Astrocyte (in vitro differentiated cells and primary cell): ENCODE measurements at regions not wholly inside any gene's neighbourhood (a gene's known extent, or its start where the extent isn't known, plus 50 kb on each side); places are given as distances from the start of the nearest gene placed in this dataset.

Experiments used
- EZH2 ChIP-seq: IDR thresholded peaks from 2 replicates; pipeline ENCODE4 v1.6.1; 2012; ENCODE audit warnings: mild to moderate bottlenecking, low read length, inconsistent platforms; ENCODE audit not compliant: insufficient read depth
- TF ChIP-seq, protein P1 (sequence below): IDR thresholded peaks from 2 replicates; pipeline ENCODE4 v1.5.1; 2011; ENCODE audit warnings: low read depth, mild to moderate bottlenecking, inconsistent platforms, low read length, moderate library complexity; ENCODE audit not compliant: insufficient read depth

DNA sequence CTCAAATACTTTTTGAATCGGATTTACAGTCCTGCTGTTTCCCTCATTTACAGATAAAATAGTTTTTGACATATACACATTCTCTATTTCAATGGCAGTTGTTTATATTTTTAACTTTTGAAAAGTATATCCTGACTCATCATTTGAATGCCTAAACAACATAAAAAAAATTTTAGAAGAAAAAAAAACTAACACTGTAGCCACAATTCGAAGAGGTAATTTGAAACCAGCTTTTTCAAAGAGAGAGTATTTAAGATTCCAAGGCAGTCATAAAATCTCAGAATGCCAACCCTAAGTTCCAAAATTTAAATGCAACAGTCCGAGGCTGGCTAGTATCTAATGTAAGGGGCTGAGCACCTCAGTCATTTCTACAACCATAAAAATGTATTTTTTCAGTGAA lies 626.8 kb downstream of the DNAH5 start:
- TF ChIP-seq, protein P1, sequence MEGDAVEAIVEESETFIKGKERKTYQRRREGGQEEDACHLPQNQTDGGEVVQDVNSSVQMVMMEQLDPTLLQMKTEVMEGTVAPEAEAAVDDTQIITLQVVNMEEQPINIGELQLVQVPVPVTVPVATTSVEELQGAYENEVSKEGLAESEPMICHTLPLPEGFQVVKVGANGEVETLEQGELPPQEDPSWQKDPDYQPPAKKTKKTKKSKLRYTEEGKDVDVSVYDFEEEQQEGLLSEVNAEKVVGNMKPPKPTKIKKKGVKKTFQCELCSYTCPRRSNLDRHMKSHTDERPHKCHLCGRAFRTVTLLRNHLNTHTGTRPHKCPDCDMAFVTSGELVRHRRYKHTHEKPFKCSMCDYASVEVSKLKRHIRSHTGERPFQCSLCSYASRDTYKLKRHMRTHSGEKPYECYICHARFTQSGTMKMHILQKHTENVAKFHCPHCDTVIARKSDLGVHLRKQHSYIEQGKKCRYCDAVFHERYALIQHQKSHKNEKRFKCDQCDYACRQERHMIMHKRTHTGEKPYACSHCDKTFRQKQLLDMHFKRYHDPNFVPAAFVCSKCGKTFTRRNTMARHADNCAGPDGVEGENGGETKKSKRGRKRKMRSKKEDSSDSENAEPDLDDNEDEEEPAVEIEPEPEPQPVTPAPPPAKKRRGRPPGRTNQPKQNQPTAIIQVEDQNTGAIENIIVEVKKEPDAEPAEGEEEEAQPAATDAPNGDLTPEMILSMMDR = no peak
- no peak for TF ChIP-seq EZH2
